ENCODE measurements at regions not wholly inside any gene's neighbourhood (a gene's known extent, or its start where the extent isn't known, plus 50 kb on each side); places are given as distances from the start of the nearest gene placed in this dataset.

DNA sequence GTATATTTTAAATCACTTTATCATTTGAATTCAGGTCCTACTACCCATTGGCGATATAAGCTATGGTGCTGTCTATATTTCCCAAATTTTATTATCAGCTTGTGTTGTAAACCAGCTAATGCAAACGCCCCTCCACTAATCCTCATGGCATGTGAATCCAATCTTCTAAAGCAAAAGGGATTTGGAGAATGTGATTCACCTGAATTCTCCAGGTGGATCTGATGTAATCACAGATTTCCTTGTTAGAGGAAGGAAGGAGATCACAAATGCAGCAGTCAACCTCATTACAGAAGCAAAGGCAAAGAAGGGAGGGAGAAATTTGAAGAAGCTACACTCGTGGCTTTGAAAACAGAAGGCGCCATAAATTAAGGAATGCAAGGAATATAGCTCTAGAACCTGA lies 431.1 kb upstream of the CDH19 start:
- no peaks in the 10 kb centered on the region for H3K9me2 ChIP-seq (ENCODE audit: insufficient read depth)
- H4K20me1 ChIP-seq (ENCODE audit: insufficient read depth) = no peaks in the 10 kb centered on the region; the same call in 1 of the 2 replicates
- ChIA-PET POLR2A (no interaction called here), RAD21 (ENCODE audit: low non-redundant PET in 1 of 2, low total read pairs in 2 of 2, uncharacterized antibody in 2 of 2, unreplicated experiment in 2 of 2) (no interaction called here), CTCF (no interaction called here)
- no peaks in the 10 kb centered on the region for H3K27me3 ChIP-seq (ENCODE audit: insufficient read depth, low read length)
- no peaks in the 10 kb centered on the region for H3K79me2 ChIP-seq (ENCODE audit: insufficient read depth, low read length)
- H3K9ac ChIP-seq (ENCODE audit: low read length) = no peak overlapping the region
- ATAC-seq = no peak
- H3K4me2 ChIP-seq (ENCODE audit: low read length) = no peak overlapping the region
- no peak overlapping the region for H3K27ac ChIP-seq (ENCODE audit: low read depth, low read length)
- H2AFZ ChIP-seq (ENCODE audit: low read depth, low read length, poor library complexity, severe bottlenecking) = no peak overlapping the region
- no peaks in the 10 kb centered on the region for H3K4me1 ChIP-seq (ENCODE audit: control insufficient read depth in 1 of 2, insufficient read depth in 2 of 2, low read length in 2 of 2)
- BruUV-seq (replicated peaks) = no TSS peak
- intact Hi-C loops (cut with micrococcal nuclease) = no loop called here
- H3K36me3 ChIP-seq (ENCODE audit: control insufficient read depth in 1 of 2, insufficient read depth in 2 of 2, low read length in 2 of 2) = no peaks in the 10 kb centered on the region
- H3K9me3 ChIP-seq (ENCODE audit: control insufficient read depth in 1 of 2, insufficient read depth in 1 of 2, low read depth in 1 of 2, low read length in 2 of 2) = peaks cover 10 to 12% of the 10 kb centered on the region in 2 experiments; a peak in 2 of 4 replicates
- H3K4me3 ChIP-seq (replicated peaks in 1 of 2; ENCODE audit: low read depth in 1 of 2, low read length in 2 of 2) = no peak overlapping the region
- TF ChIP-seq RAD21 (IDR thresholded peaks at IDR 0.05; ENCODE audit: low read depth) (no peak), ELF1 (IDR thresholded peaks at IDR 0.05; ENCODE audit: borderline replicate concordance, low read depth) (no peak), SIN3A (IDR thresholded peaks at IDR 0.05; ENCODE audit: low read depth) (no peak), FOSL1 (IDR thresholded peaks at IDR 0.05; ENCODE audit: low read depth) (no peak), CBX3 (IDR thresholded peaks at IDR 0.05; ENCODE audit: low read depth) (no peak), EZH2phosphoT487 (IDR thresholded peaks at IDR 0.05; ENCODE audit: borderline replicate concordance) (no peak), CEBPB (IDR thresholded peaks at IDR 0.05; ENCODE audit: low read depth) (no peak), SP1 (IDR thresholded peaks at IDR 0.05; ENCODE audit: low read depth) (no peak), TCF7L2 (IDR thresholded peaks at IDR 0.05; ENCODE audit: borderline replicate concordance, extremely low read depth, insufficient read depth, insufficient read length) (no peak), EGR1 (IDR thresholded peaks at IDR 0.05; ENCODE audit: low read depth) (no peak), YY1 (IDR thresholded peaks at IDR 0.05; ENCODE audit: extremely low read depth, insufficient replicate concordance, low read depth, low read length) (no peak), JUND (IDR thresholded peaks at IDR 0.05) (no peak), ZNF274 (IDR thresholded peaks at IDR 0.05; ENCODE audit: low read depth, low read length) (no peak), SRF (IDR thresholded peaks at IDR 0.05; ENCODE audit: low read depth) (no peak), POLR2A (IDR thresholded peaks at IDR 0.05; ENCODE audit: borderline replicate concordance, extremely low read depth, insufficient read depth, insufficient read length) (no peak), REST (IDR thresholded peaks at IDR 0.05; ENCODE audit: low read depth) (no peak)
- TF ChIP-seq, protein P1, sequence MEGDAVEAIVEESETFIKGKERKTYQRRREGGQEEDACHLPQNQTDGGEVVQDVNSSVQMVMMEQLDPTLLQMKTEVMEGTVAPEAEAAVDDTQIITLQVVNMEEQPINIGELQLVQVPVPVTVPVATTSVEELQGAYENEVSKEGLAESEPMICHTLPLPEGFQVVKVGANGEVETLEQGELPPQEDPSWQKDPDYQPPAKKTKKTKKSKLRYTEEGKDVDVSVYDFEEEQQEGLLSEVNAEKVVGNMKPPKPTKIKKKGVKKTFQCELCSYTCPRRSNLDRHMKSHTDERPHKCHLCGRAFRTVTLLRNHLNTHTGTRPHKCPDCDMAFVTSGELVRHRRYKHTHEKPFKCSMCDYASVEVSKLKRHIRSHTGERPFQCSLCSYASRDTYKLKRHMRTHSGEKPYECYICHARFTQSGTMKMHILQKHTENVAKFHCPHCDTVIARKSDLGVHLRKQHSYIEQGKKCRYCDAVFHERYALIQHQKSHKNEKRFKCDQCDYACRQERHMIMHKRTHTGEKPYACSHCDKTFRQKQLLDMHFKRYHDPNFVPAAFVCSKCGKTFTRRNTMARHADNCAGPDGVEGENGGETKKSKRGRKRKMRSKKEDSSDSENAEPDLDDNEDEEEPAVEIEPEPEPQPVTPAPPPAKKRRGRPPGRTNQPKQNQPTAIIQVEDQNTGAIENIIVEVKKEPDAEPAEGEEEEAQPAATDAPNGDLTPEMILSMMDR (IDR thresholded peaks at IDR 0.05 in 2 of 3, conservative IDR thresholded peaks at IDR 0.05 in 1 of 3; ENCODE audit: borderline replicate concordance in 1 of 3, insufficient read depth in 1 of 3, low read depth in 2 of 3, low read length in 2 of 3) = no peak
- TF ChIP-seq, protein P2, sequence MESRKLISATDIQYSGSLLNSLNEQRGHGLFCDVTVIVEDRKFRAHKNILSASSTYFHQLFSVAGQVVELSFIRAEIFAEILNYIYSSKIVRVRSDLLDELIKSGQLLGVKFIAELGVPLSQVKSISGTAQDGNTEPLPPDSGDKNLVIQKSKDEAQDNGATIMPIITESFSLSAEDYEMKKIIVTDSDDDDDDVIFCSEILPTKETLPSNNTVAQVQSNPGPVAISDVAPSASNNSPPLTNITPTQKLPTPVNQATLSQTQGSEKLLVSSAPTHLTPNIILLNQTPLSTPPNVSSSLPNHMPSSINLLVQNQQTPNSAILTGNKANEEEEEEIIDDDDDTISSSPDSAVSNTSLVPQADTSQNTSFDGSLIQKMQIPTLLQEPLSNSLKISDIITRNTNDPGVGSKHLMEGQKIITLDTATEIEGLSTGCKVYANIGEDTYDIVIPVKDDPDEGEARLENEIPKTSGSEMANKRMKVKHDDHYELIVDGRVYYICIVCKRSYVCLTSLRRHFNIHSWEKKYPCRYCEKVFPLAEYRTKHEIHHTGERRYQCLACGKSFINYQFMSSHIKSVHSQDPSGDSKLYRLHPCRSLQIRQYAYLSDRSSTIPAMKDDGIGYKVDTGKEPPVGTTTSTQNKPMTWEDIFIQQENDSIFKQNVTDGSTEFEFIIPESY (IDR thresholded peaks at IDR 0.05; ENCODE audit: extremely low read depth, insufficient replicate concordance, low read length) = no peak
- DNase-seq (ENCODE audit: low read depth, low spot score) = no peak

All from HCT116 (cell line).